WTC11 (cell line): ENCODE measurements at regions not wholly inside any gene's neighbourhood (a gene's known extent, or its start where the extent isn't known, plus 50 kb on each side); places are given as distances from the start of the nearest gene placed in this dataset.

ENCODE experiments used
- CTCF ChIP-seq: fragments of 200-600 bp; IDR thresholded peaks from 2 replicates; pipeline ENCODE4 v1.8.0; 2022; ENCODE audit warnings: antibody characterized with exemption
- FOXP1 ChIP-seq: sonication (generic); formaldehyde crosslinking; IDR thresholded peaks from 2 replicates; pipeline ENCODE4 v1.8.0; 2022; ENCODE audit warnings: missing genetic modification reagents, mild to moderate bottlenecking, moderate library complexity, borderline replicate concordance
- ZNF263 ChIP-seq: sonication (generic); formaldehyde crosslinking; IDR thresholded peaks from 2 replicates; pipeline ENCODE4 v1.8.1; 2022; ENCODE audit warnings: low read depth, mild to moderate bottlenecking, moderate library complexity, missing genetic modification reagents
- ZNF512 ChIP-seq: sonication (generic); formaldehyde crosslinking; IDR thresholded peaks from 2 replicates; pipeline ENCODE4 v1.8.1; 2022; ENCODE audit warnings: missing genetic modification reagents, borderline replicate concordance

- no peak for TF ChIP-seq ZNF512 (CRISPR knock-in tag)
- TF ChIP-seq CTCF = no peak
- no peak for TF ChIP-seq ZNF263 (CRISPR knock-in tag)
- no peak for TF ChIP-seq FOXP1
Observed at GRCh38 chr2:37871456-37872191, 53.5 kb upstream of the RMDN2 start.
